ENCODE measurements at regions not wholly inside any gene's neighbourhood (a gene's known extent, or its start where the extent isn't known, plus 50 kb on each side); places are given as distances from the start of the nearest gene placed in this dataset.
A peak's percentile ranks its signal among the peaks of the same experiment; 100 is the strongest.

DNA sequence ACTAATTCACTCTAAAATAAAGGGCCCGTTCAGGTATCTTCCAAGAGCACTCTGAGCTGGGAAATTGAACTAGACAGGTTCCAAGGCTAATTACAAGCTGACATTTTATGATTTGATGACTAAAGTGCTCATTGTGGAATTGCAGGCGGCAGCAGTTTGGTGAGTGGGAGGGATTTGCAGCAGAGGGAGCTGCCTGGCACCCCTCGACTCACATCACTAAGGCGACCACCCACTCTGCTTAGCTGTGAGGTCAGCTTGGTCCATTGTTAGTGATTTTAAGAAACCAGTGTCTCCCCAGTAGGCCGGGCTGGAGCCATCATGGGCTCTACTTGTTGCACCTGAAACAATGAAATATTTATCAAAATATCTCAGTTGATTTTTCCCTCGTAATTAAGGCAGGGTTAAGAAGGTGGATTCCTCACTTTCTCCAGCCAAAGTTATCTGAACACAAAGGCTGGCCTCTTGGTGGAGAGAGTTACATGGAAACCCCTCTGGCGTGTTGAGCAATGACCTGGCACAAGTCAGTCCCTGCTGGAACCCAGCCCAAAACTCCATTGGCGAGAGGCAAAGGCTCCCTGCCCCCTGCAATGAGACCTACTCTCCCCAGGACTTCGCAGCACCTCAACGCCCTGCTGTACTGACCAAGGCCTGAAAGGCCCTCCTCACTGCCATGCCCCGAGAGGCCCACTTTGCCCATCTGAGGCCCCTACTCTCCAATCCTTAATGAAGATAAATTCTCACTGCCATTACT, 65.0 kb upstream of the ATP2B2 start:
- H3K9me3 Mint-ChIP-seq = no peaks in the 10 kb centered on the region
- intact Hi-C loops (cut with micrococcal nuclease) = no loop called here
- H3K27me3 Mint-ChIP-seq (ENCODE audit: insufficient read depth) = peaks cover 10% of the 10 kb centered on the region
- no peaks in the 10 kb centered on the region for H3K4me1 Mint-ChIP-seq (ENCODE audit: low read depth)
- H3K4me3 Mint-ChIP-seq = no peak overlapping the region
- H3K27ac Mint-ChIP-seq = no peak overlapping the region
- no peak for DNase-seq (ENCODE audit: low spot score)
- no peaks in the 10 kb centered on the region for H3K36me3 Mint-ChIP-seq (ENCODE audit: low read depth)

DNA sequence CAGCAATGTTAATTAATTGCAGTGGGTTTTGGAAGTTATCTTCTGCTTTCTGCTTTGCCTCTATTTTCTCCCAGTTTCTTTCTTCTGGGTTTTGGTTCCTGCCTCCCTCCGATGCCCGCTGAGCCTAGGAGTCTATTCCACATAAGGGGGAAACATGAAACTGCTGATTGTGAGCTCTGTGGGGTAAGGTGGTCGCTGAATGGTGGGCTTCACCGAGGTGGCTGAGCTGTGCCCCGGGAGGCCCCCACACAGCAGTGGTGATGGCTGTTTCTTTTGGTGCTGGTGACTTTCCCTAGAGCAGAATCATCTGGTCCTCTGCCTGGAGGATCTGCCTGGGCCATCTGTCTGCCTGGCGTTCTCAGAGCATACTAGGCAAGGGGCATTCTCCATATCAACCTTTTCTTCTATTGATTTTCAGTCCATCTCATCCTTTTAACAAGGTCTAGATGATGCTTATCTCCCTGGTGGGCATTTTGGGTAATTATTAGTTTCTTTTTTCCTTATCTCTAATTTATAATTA, 68.8 kb upstream of the ATP2B2 start:
- intact Hi-C loops (cut with micrococcal nuclease) = no loop called here
- no peaks in the 10 kb centered on the region for H3K4me1 Mint-ChIP-seq (ENCODE audit: low read depth)
- H3K36me3 Mint-ChIP-seq (ENCODE audit: low read depth) = no peaks in the 10 kb centered on the region
- H3K4me3 Mint-ChIP-seq = no peak overlapping the region
- DNase-seq (ENCODE audit: low spot score) = no peak
- no peak overlapping the region for H3K27ac Mint-ChIP-seq
- H3K9me3 Mint-ChIP-seq = no peaks in the 10 kb centered on the region
- H3K27me3 Mint-ChIP-seq (ENCODE audit: insufficient read depth) = peaks cover 8% of the 10 kb centered on the region

DNA sequence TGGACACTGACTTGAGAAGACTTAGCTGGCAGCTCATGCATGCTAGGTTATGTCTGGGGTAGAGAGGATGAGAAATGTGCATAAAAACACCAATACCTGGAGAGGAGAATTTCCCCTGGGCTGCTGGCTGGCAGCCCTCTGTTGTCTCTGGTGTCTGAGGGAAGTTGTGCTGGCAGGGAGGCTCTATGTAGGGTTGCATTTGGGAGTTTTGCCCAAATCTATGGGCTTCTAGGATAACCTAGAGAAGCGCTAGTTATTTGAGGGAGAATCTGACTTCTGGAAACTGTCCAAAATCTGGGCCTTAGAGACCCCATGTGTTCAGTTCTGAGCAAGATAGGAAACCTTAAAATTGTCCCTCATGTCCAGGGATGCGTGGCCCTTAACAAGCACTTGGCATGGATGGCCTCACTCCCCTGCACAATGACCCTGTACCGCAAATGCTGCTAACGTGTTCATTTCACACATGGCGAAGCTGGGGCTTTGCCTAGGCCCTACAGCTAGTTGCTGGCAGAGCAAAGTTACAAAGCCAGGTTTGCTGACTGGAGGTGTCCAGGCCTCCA, 70.3 kb upstream of the ATP2B2 start:
- Mint-ChIP-seq H3K27me3 (ENCODE audit: insufficient read depth) (peaks cover 10% of the 10 kb centered on the region), H3K4me3 (no peak overlapping the region), H3K27ac (no peak overlapping the region), H3K36me3 (ENCODE audit: low read depth) (no peaks in the 10 kb centered on the region), H3K9me3 (no peaks in the 10 kb centered on the region), H3K4me1 (ENCODE audit: low read depth) (no peaks in the 10 kb centered on the region)
- intact Hi-C loops (cut with micrococcal nuclease) = no loop called here
- DNase-seq (ENCODE audit: low spot score) = no peak

DNA sequence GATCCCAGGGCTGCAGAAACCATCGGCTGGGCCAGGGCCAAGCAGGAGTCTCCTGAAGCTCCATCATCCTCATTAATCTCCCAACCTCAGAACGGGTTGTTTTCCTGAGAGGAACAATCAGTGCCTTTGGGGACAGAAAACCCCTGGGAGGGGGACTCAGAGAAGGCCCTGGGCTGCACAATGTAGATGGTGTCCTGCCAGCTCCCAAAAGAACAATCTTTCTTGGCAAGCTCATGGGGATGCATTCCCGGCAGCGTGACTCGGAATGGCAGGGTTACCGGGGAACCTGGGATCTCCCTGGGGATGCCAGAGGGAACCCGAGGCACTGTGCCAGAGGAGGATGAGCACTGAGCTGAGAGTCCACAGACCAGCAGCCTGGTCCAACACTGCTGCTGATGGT, 72.1 kb upstream of the ATP2B2 start:
- H3K4me3 Mint-ChIP-seq = no peak overlapping the region
- H3K9me3 Mint-ChIP-seq = no peaks in the 10 kb centered on the region
- intact Hi-C loops (cut with micrococcal nuclease) = no loop called here
- H3K27ac Mint-ChIP-seq = no peak overlapping the region
- no peaks in the 10 kb centered on the region for H3K4me1 Mint-ChIP-seq (ENCODE audit: low read depth)
- no peak for DNase-seq (ENCODE audit: low spot score)
- no peaks in the 10 kb centered on the region for H3K36me3 Mint-ChIP-seq (ENCODE audit: low read depth)
- H3K27me3 Mint-ChIP-seq (ENCODE audit: insufficient read depth) = peaks cover 12% of the 10 kb centered on the region

DNA sequence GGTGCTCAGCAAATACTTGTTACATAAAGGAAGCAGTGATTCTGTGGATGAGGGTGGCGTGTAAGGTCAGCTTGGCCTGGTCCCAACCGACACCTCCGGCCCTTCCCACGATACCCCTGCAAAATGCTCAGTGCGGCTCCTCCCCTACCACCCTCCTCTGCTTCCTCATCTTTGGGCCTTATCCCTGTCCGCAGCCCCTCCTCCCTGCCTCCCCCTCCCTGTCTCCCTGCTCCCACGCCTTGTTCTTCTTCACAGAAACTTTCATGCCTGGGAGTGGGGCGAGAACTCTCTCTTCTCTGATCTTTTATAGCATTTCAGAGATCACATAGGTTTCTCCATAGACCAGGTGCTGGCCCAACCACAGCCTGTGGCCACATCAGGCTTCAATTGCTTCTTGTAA, 75.0 kb upstream of the ATP2B2 start:
- intact Hi-C loops (cut with micrococcal nuclease) = no loop called here
- Mint-ChIP-seq H3K36me3 (ENCODE audit: low read depth) (no peaks in the 10 kb centered on the region), H3K27ac (no peak overlapping the region), H3K9me3 (no peaks in the 10 kb centered on the region), H3K4me1 (ENCODE audit: low read depth) (no peaks in the 10 kb centered on the region), H3K4me3 (no peak overlapping the region), H3K27me3 (ENCODE audit: insufficient read depth) (peaks cover 9% of the 10 kb centered on the region)
- no peak for DNase-seq (ENCODE audit: low spot score)

DNA sequence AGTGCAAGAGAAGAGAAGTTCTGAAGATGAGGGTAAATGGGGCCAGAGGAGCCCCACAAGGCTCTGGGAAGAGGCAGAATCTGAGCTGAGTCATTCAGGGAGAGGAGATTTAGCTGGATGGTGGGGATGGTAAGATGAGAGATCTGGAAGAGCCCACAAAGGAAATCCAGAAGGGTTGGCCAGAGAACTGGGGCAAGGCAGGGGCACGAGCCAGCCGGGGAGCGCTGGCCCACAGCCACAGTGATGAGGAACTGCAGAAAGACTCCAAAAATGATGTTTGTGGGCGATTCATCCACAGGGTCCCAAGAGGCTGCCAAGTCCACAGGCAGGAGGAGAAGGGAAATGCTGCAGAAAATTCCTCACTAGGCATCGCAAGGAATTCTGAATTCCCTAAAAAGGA, 75.9 kb upstream of the ATP2B2 start:
- no peak for DNase-seq (ENCODE audit: low spot score)
- Mint-ChIP-seq H3K36me3 (ENCODE audit: low read depth) (no peaks in the 10 kb centered on the region), H3K4me1 (ENCODE audit: low read depth) (no peaks in the 10 kb centered on the region), H3K9me3 (no peaks in the 10 kb centered on the region), H3K4me3 (no peak overlapping the region), H3K27me3 (ENCODE audit: insufficient read depth) (peaks cover 14% of the 10 kb centered on the region), H3K27ac (no peak overlapping the region)
- intact Hi-C loops (cut with micrococcal nuclease) = no loop called here

DNA sequence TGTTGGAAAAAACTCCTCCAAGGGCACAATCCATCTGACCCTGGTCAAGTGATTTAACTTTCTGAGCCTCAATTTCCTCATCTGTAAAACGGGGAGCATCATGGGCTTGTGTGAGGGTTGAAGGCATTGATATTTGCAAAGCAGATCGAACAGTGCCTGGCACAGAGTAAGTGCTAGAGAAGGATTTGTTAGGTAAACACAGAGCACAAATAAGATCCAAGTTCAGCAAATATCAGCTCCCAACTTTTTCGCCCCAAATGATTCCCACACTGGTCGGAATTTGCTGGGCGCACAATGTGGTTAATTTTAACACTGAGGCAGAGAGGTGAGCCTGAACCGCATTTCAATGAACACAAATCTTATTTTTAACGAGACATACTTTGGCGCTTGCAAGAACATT, 76.3 kb upstream of the ATP2B2 start:
- H3K36me3 Mint-ChIP-seq (ENCODE audit: low read depth) = no peaks in the 10 kb centered on the region
- H3K27ac Mint-ChIP-seq = no peak overlapping the region
- DNase-seq (ENCODE audit: low spot score) = no peak

DNA sequence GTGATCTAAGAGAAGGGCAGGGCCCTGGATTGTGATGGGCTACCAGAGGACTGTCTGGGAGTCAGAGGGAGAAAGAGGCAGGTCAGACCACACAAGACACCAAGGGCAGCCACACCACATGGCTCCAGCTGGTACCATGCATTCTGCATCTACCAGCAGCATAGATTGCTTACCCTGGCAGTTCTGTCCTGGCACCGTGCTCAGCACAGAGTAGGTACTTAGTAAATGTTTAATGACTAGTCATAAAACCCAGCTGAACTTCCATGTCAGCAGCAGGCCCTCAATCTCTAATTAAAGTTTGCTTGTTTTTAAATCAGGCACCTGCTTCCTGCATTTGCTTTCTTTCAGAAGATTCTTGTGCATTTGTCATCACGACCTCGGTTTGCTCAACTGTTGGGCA, 77.3 kb upstream of the ATP2B2 start:
- H3K9me3 Mint-ChIP-seq = no peaks in the 10 kb centered on the region
- no peaks in the 10 kb centered on the region for H3K36me3 Mint-ChIP-seq (ENCODE audit: low read depth)
- no peaks in the 10 kb centered on the region for H3K4me1 Mint-ChIP-seq (ENCODE audit: low read depth)
- DNase-seq (ENCODE audit: low spot score) = no peak
- intact Hi-C loops (cut with micrococcal nuclease) = no loop called here
- H3K27me3 Mint-ChIP-seq (ENCODE audit: insufficient read depth) = peaks cover 16% of the 10 kb centered on the region
- H3K27ac Mint-ChIP-seq = no peak overlapping the region
- H3K4me3 Mint-ChIP-seq = no peak overlapping the region

More for the DNA sequence above, 76.3 kb upstream of the ATP2B2 start:
- Mint-ChIP-seq H3K4me1 (ENCODE audit: low read depth) (no peaks in the 10 kb centered on the region), H3K9me3 (no peaks in the 10 kb centered on the region), H3K4me3 (no peak overlapping the region), H3K27me3 (ENCODE audit: insufficient read depth) (peaks cover 16% of the 10 kb centered on the region)
- intact Hi-C loops (cut with micrococcal nuclease) = no loop called here

DNA sequence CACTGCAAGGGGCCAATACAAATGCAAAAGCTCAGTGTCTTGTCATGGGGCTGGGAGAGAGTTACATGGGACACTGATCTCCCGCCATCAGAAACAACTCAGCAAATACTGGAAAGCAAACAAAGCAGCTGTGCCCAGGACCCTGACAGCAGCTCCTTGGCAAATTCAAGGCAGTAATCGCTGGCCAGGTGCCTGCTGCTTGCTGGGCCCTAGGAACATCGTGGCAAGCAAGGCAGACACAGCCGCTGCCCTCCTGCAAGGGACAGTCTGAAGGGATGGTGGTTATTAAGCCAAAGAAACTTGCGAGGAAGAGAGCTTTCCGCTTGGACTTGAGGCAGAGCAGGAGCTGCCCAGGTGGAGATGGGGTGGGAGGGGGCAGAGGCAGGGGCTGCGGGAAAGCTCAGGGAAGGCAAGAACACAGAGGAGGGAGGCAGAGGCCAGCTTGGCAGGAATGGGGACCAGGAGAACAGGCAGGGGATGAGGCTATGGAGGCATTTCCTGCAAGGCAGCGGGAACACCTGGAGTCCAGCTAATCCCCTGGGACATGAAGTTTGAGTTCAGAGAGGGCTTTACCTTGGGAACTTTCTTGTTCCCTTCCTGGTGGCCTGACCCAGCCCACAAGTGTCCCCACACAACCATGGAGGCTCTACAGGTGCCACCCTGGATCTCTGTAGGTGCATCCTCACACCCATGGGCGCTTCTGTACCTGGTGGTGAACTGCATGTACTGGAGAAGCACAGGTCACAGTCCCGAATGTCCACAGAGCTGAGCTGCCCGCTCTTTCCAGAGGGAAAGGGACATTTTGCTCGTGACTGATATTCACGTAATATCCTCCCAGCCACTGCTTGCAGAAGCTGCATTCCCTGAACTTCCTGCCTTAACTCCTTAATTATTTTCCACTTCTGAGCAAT, 78.7 kb upstream of the ATP2B2 start:
- Mint-ChIP-seq H3K27me3 (ENCODE audit: insufficient read depth) (peaks cover 15% of the 10 kb centered on the region), H3K36me3 (ENCODE audit: low read depth) (no peaks in the 10 kb centered on the region), H3K9me3 (no peaks in the 10 kb centered on the region), H3K4me3 (no peak overlapping the region), H3K4me1 (ENCODE audit: low read depth) (no peaks in the 10 kb centered on the region), H3K27ac (no peak overlapping the region)
- DNase-seq (ENCODE audit: low spot score) = no peak
- intact Hi-C loops (cut with micrococcal nuclease) = no loop called here

DNA sequence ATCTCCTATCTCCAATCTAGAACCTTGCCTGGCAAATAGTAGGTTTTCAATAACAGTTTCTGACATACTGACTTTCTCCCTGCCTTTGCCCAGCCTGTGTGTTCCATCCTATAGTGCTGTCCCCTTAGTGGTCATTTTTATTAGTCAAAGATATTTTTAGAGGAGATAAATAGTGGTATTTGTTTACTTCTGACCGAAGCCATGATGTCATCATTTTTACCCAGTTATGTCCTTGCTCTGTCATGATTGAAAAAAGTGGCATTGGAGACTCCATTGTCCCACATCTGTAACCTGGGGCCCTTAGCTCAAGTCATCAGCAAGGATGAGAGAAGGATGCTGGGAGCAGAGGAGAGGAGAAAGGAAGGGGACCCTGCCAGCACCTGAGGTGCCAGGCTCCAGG, 80.6 kb upstream of the ATP2B2 start:
- intact Hi-C loops (cut with micrococcal nuclease) = no loop called here
- Mint-ChIP-seq H3K27me3 (ENCODE audit: insufficient read depth) (peaks cover 14% of the 10 kb centered on the region), H3K36me3 (ENCODE audit: low read depth) (no peaks in the 10 kb centered on the region), H3K4me1 (ENCODE audit: low read depth) (no peaks in the 10 kb centered on the region), H3K4me3 (no peak overlapping the region), H3K27ac (no peak overlapping the region), H3K9me3 (no peaks in the 10 kb centered on the region)
- no peak for DNase-seq (ENCODE audit: low spot score)

DNA sequence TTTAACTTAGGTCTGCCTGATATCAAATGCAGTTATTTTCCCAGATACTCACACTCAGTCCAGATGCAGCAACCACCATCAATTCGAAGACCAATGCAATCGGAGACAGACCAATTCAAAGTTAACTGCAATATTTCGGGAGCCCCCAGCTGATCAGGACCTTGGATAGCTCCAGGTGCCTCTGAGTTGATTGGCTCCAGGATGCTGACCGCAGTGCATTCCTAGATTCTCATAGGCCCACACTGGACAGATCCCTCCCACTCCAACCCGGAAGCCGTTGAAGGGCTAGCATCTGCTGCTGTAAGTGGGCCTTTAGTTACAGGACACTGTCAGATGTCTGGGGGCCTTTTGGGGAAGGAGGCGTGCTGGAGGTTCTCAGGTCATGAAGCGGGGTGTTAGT, 89.5 kb upstream of the ATP2B2 start:
- no peak overlapping the region for H3K4me3 Mint-ChIP-seq

DNA sequence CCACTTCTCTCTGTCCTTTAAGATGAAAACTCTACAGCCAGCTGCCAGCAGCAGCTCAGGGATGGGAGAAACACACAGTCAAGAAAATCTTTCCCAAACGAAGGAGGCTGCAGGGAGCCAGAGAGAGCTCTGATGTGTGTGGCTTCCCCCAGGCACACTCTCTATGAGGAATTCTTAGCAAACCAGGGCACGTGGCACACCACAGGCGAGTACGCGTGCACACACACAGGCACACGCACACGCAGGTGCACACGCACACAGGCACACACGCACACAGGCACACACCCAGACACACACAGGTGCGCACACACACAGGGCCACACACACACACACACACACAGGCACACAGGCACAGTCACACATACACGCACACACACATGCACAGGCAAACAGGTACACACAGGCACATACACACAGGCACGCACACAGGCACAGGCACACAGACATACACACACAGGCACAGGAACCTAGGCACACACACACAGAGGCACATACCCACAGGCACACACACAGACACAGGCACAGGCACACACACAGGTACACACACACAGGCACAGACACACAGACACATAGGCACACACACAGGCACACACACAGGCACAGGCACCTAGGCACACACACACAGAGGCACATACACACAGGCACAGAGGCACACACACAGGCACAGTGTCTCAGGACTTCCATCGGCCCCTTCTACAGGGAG, 91.5 kb upstream of the ATP2B2 start:
- Mint-ChIP-seq H3K9me3 (no peaks in the 10 kb centered on the region), H3K36me3 (ENCODE audit: low read depth) (no peaks in the 10 kb centered on the region), H3K27ac (no peak overlapping the region), H3K4me3 (no peak overlapping the region), H3K4me1 (ENCODE audit: low read depth) (no peaks in the 10 kb centered on the region), H3K27me3 (ENCODE audit: insufficient read depth) (peaks cover 3% of the 10 kb centered on the region)
- no peak for DNase-seq (ENCODE audit: low spot score)
- intact Hi-C loops (cut with micrococcal nuclease) = loop anchor here (5.0 kb wide), 1 partner anchor 1195 kb away; no protein-coding TSS in a partner anchor

More for the DNA sequence above, 89.5 kb upstream of the ATP2B2 start:
- peak; percentile 36 for DNase-seq (ENCODE audit: low spot score)
- intact Hi-C loops (cut with micrococcal nuclease) = loop anchor here (5.0 kb wide), 1 partner anchor 1193 kb away; no protein-coding TSS in a partner anchor
- Mint-ChIP-seq H3K27me3 (ENCODE audit: insufficient read depth) (peaks cover 3% of the 10 kb centered on the region), H3K4me1 (ENCODE audit: low read depth) (no peaks in the 10 kb centered on the region), H3K9me3 (no peaks in the 10 kb centered on the region), H3K27ac (no peak overlapping the region), H3K36me3 (ENCODE audit: low read depth) (no peaks in the 10 kb centered on the region)
